ENCODE measurements at regions not wholly inside any gene's neighbourhood (a gene's known extent, or its start where the extent isn't known, plus 50 kb on each side); places are given as distances from the start of the nearest gene placed in this dataset.

DNA sequence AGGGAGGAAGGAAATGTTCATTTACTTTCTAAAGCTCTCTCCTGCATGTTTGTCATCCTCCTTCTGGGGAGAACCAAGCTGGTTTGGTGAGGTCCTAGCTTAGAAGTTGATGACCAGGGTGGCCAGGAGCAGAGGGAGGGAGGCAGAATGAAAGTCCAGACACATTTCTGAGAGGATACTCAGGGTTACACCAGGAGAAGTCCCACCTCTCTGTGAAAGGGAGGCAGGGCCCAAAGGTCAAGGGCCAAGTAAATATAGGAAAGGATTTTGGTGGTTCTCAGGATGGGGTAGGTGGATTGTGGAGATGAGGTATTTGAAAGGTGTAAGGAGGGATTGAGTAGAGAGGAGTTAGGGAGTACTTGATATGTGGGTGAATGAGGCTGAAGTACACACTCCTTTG is 58.0 kb upstream of the FBXO11 start:
- no peak for TF ChIP-seq ZFX (IDR thresholded peaks at IDR 0.05)
- TF ChIP-seq, protein P1, sequence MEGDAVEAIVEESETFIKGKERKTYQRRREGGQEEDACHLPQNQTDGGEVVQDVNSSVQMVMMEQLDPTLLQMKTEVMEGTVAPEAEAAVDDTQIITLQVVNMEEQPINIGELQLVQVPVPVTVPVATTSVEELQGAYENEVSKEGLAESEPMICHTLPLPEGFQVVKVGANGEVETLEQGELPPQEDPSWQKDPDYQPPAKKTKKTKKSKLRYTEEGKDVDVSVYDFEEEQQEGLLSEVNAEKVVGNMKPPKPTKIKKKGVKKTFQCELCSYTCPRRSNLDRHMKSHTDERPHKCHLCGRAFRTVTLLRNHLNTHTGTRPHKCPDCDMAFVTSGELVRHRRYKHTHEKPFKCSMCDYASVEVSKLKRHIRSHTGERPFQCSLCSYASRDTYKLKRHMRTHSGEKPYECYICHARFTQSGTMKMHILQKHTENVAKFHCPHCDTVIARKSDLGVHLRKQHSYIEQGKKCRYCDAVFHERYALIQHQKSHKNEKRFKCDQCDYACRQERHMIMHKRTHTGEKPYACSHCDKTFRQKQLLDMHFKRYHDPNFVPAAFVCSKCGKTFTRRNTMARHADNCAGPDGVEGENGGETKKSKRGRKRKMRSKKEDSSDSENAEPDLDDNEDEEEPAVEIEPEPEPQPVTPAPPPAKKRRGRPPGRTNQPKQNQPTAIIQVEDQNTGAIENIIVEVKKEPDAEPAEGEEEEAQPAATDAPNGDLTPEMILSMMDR (IDR thresholded peaks at IDR 0.05 in 2 of 3, conservative IDR thresholded peaks at IDR 0.05 in 1 of 3; ENCODE audit: borderline replicate concordance in 1 of 3, insufficient read depth in 1 of 3, low read depth in 2 of 3, low read length in 2 of 3) = no peak
- TF ChIP-seq EZH2 (IDR thresholded peaks at IDR 0.05) = no peak
- no peak for TF ChIP-seq EGR1 (IDR thresholded peaks at IDR 0.05; ENCODE audit: low read depth)
